ENCODE measurements at regions not wholly inside any gene's neighbourhood (a gene's known extent, or its start where the extent isn't known, plus 50 kb on each side); places are given as distances from the start of the nearest gene placed in this dataset.

DNA sequence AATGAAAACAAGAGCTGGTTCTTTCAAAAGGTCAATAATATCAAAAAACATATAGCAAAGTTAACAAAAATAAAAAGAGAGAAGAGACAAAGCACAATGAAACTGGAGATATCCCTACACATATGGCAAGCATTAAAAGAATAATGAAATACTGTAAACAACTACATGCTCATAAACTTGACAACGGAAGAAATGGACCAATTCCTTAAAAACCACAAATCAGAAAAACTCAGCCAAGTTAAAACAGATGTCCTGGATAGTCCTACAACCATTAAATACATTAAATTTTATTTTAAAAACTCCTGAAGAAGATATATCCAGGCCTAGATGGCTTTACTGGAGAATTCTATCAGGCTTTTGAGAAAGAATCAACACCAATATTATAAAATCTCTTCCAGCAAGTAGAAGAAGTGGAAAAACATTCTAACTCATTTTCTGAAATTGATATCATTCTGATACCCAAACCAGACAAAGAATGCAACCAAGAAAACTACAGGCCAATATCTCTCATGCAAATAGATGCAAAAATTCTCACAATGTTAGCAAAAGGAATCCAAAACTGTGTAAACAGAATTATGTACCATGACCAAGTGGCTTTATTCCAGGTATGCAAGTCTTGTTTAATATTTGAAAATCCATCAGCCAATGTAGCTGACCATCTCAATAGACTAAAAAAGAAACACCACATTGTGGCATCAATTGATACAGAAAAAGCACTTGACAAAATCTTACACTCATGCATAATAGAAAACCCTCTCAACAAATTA lies 56.1 kb upstream of the LRRC7 start:
- Histone ChIP-seq H3K36me3 (ENCODE audit: control insufficient read depth, insufficient read depth, low read length) (no peaks in the 10 kb centered on the region), H3K9me3 (ENCODE audit: control insufficient read depth, insufficient read depth, low read length) (no peaks in the 10 kb centered on the region), H3K27ac (ENCODE audit: low read depth, low read length) (no peak overlapping the region), H3K4me3 (ENCODE audit: low read depth, low read length) (no peak overlapping the region), H3K27me3 (ENCODE audit: control insufficient read depth, insufficient read depth, low read length) (no peaks in the 10 kb centered on the region), H3K4me1 (ENCODE audit: control insufficient read depth, insufficient read depth, low read length) (no peaks in the 10 kb centered on the region)
- no peak for DNase-seq (ENCODE audit: low read depth in 4 of 6, low spot score in 6 of 6)
- WGBS (ENCODE audit: insufficient coverage): no CpG with 5 or more reads among the region's 1 CpG

DNA sequence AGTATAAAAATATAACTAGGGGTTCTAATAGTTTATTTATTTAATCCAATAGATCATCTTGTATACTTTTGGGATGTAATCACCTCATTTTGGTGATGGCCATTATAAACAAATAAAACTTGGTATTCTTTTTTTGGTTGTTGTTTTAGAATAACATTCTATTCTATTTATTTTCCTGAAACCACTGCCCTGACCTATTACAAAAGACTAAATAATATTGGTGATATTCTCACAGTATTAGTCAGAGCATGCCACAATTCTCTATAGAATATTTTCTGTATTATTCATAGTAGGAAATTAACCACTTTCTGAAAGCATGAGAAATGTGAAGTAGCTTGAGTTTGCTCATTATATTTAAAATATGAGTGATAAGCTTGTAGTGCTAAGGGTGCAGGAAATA lies 54.1 kb upstream of the LRRC7 start:
- H3K27me3 ChIP-seq (ENCODE audit: control insufficient read depth, insufficient read depth, low read length): no peaks in the 10 kb centered on the region
- H3K36me3 ChIP-seq (ENCODE audit: control insufficient read depth, insufficient read depth, low read length): no peaks in the 10 kb centered on the region
- H3K4me3 ChIP-seq (ENCODE audit: low read depth, low read length): no peak overlapping the region
- H3K27ac ChIP-seq (ENCODE audit: low read depth, low read length): no peak overlapping the region
- H3K9me3 ChIP-seq (ENCODE audit: control insufficient read depth, insufficient read depth, low read length): no peaks in the 10 kb centered on the region
- no peaks in the 10 kb centered on the region for H3K4me1 ChIP-seq (ENCODE audit: control insufficient read depth, insufficient read depth, low read length)
- DNase-seq (ENCODE audit: low read depth in 4 of 6, low spot score in 6 of 6): no peak
